HG02623 (cell line): ENCODE measurements at regions not wholly inside any gene's neighbourhood (a gene's known extent, or its start where the extent isn't known, plus 50 kb on each side); places are given as distances from the start of the nearest gene placed in this dataset.
A peak's percentile ranks its signal among the peaks of the same experiment; 100 is the strongest.
"Not testable (repeated sequence)": the region's sequence is repeated elsewhere in the genome, so short reads cannot be mapped to it uniquely, and the experiment has no call there.

Experiments
- ATAC-seq: cut with Tn5 transposase; IDR thresholded peaks from one replicate; pipeline ENCODE4 v1.9.1; 2021; ENCODE audit warnings: moderate library complexity; ENCODE audit not compliant: unreplicated experiment

DNA sequence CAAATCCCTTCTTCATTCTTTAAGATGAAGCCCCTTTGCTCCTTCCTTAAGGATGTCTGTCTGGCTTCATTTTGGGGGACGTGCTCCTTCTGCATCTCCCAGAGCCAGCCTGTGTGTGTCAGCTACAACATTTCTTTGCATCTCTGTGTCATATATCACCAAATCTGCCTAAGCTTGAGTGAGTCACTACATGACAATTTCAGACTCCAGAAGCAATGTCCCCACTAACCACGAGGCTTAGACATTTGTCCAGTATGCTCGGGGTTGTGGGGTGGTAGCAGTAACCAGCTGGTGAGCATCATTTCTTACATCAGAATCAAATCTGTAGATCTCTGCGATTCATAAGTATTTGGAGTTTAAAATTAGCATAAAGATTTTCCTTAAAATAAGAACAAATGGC is 54.1 kb upstream of the USP14 start:
- not testable (repeated sequence) for ATAC-seq

DNA sequence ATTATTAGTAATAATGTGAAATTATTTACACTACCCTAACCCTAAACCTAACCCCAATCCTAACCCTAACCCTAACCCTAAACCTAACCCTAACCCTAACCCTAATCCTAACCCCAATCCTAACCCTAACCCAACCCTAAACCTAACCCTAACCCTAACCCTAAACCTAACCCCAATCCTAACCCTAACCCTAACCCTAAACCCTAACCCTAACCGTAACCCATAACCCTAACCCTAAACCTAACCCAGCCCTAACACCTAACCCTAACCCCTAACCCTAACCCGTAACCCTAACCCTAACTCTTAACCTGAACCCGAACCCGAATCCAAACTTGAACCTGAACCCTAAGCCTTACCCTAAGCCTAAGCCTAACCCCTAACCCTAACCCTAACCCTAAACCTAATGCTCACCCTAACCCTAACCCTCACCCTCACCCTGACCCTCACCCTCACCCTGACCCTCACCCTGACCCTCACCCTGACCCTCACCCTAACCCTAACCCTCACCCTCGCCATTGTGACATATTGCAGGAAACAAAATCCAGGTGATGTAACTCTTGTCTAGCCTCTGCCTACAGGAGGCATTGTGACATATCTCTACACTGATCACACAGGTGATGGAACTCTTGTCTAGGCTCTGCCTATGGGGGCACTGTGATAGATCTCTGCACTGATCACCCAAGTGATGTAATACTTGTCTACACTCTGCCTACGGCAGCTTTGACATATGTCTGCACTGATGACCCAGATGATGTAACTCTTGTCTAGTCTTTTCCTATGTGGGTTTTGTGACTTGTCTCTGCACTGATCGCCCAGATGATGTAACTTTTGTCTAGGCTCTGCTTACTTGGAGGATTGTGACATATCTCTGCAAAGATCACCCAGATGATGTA is 53.0 kb upstream of the USP14 start:
- ATAC-seq: not testable (repeated sequence)

DNA sequence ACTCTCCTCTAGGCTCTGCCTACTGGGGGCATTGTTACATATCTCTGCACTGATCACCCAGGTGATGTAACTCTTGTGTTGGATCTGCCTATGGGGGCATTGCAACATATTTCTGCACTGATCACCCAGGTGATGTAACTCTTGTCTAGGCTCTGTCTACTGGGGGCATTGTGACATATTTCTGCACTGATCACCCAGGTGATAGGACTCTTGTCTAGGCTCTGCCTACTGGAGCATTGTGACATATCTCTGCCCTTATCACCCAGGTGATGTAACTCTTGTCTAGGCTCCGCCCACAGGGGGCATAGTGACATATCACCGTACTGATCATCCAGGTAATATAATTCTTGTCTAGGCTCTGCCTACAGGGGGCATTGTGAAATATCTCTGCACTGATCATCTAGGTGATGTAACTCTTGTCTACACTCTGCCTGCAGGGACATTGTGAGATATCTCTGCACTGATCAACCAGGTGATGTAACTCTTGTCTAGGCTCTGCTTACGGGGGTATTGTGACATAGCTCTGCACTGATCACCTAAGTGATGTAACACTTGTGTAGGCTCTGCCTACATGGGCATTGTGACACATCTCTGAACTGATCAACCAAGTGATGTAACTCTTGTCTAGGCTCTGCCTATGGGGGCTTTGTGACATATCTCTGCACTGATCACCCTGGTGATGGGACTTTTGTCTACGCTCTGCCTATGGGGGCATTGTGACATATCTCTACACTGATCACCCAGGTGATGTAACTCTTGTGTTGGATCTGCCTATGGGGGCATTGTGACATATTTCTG is 52.1 kb upstream of the USP14 start:
- not testable (repeated sequence) for ATAC-seq

DNA sequence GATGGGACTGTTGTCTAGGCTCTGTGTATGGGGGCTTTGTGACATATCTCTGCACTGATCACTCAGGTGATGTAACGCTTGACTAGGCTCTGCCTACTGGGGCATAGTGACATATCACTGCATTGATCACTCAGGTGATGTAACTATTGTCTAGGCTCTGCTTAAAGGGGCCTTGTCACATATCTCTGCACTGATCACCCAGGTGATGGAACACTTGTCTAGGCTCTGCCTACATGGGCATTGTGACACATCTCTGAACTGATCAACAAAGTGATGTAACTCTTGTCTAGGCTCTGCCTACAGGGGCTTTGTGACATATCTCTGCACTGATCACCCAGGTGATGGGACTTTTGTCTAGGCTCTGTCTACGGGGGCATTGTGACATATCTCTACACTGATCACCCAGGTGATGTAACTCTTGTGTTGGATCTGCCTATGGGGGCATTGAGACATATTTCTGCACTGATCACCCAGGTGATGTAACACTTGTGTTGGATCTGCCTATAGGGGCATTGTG is 51.4 kb upstream of the USP14 start:
- not testable (repeated sequence) for ATAC-seq

DNA sequence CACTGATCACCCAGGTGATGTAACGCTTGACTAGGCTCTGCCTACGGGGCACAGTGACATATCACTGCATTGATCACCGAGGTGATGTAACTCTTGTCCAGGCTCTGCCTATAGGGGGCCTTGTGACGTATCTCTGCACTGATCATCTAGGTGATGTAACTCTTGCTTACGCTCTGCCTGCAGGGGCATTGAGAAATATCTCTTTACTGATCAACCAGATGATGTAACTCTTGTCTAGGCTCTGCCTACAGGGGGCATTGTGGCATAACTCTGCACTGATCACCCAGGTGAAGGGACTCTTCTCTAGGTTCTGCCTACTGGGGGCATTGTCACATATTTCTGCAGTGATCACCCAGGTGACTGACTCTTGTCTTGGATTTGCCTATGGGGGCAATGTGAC is 50.9 kb upstream of the USP14 start:
- not testable (repeated sequence) for ATAC-seq

DNA sequence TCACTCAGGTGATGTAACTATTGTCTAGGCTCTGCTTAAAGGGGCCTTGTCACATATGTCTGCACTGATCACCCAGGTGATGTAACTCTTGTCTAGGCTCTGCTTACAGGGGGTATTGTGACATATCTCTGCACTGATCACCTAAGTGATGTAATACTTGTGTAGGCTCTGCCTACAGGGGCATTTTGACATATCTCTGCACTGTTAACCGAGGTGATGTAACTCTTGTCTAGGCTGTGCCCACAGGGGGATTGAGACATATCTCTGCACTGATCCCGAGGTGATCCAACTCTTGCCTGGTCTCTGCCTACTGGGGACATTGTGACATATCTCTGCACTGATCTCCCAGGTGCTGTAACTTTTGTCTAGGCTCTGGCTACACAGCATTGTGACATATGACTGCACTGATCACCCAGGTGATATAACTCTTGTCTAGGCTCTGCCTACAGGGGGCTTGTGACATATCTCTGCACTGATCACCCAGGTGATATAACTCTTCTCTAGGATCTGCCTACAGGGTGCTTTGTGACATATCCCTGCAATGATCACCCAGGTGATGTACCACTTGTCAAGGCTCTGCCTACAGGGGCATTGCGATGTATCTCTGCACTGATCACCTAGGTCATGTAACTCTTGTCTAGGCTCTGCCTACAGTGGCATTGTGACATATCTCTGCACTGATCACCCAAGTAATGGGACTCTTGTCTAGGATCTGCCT is 50.3 kb upstream of the USP14 start:
- ATAC-seq: peak; percentile 40
